CD4-positive, alpha-beta T cell (primary cell): ENCODE measurements at regions not wholly inside any gene's neighbourhood (a gene's known extent, or its start where the extent isn't known, plus 50 kb on each side); places are given as distances from the start of the nearest gene placed in this dataset.

Experiments used
- ATAC-seq: fragments of 200-7000 bp; cut with Tn5 transposase; one replicate; pipeline ENCODE4 v1.10.0; 2022; ENCODE audit warnings: mild to moderate bottlenecking; ENCODE audit not compliant: poor library complexity
- CTCF ChIA-PET: fragments of 350-600 bp; sonication (Branson Sonifier 250); formaldehyde crosslinking; loops from one replicate; lab custom pipeline; 2021; ENCODE audit warnings: antibody characterized with exemption, inconsistent platforms; lab: Charles Lee
- POLR2A ChIA-PET: fragments of 350-600 bp; sonication (Branson Sonifier 250); formaldehyde crosslinking; loops from one replicate; lab custom pipeline; 2021; ENCODE audit warnings: antibody characterized with exemption, inconsistent platforms; lab: Charles Lee
- DNase-seq, 14 experiments: peaks; one replicate each; pipeline ENCODE4 v3.0.0-alpha.2; 2013 to 2020; ENCODE audit warnings: mixed read lengths in 2 of 14
- H3K27ac ChIP-seq, 2 donors: one replicate each; pipeline versions ENCODE4 v1.5.1 to v1.7.0; 2013; ENCODE audit warnings: low read length in 2 of 2, low read depth in 1 of 2, mild to moderate bottlenecking in 1 of 2
- H3K27me3 ChIP-seq, 2 experiments: 1 replicate in 1 of 2; 2 replicates in 1 of 2; pipeline versions ENCODE4 v1.6.1 to v1.7.0; 2013; ENCODE audit warnings: low read length in 2 of 2, control low read depth in 1 of 2, mild to moderate bottlenecking in 1 of 2, moderate library complexity in 1 of 2; ENCODE audit not compliant: insufficient read depth in 2 of 2, control insufficient read depth in 1 of 2
- H3K36me3 ChIP-seq: one replicate; pipeline ENCODE4 v1.6.1; 2013; ENCODE audit warnings: low read length, control low read depth; ENCODE audit not compliant: insufficient read depth
- H3K4me1 ChIP-seq: one replicate; pipeline ENCODE4 v1.6.1; 2013; ENCODE audit warnings: low read length, control low read depth; ENCODE audit not compliant: insufficient read depth
- H3K4me3 ChIP-seq: one replicate; pipeline ENCODE4 v1.5.1; 2013; ENCODE audit warnings: mild to moderate bottlenecking, low read length, moderate library complexity
- H3K9me3 ChIP-seq, 2 experiments: 1 replicate in 1 of 2; 2 replicates in 1 of 2; pipeline versions ENCODE4 v1.6.1 to v1.7.0; 2013; ENCODE audit warnings: low read length in 2 of 2, mild to moderate bottlenecking in 2 of 2, control low read depth in 1 of 2, moderate library complexity in 1 of 2; ENCODE audit not compliant: control insufficient read depth in 1 of 2, insufficient read depth in 1 of 2
- H3K27ac Mint-ChIP-seq: one replicate; pipeline ENCODE4 v1.8.0; 2020; ENCODE audit warnings: mixed read lengths
- H3K27me3 Mint-ChIP-seq: one replicate; pipeline ENCODE4 v1.8.0; 2021; ENCODE audit warnings: mixed read lengths
- H3K36me3 Mint-ChIP-seq: one replicate; pipeline ENCODE4 v1.8.0; 2021; ENCODE audit warnings: low read depth, mixed read lengths
- H3K4me1 Mint-ChIP-seq: one replicate; pipeline ENCODE4 v1.8.0; 2021; ENCODE audit warnings: low read depth, mixed read lengths
- H3K4me3 Mint-ChIP-seq: one replicate; pipeline ENCODE4 v1.8.0; 2020; ENCODE audit warnings: mild to moderate bottlenecking, mixed read lengths
- H3K9me3 Mint-ChIP-seq: one replicate; pipeline ENCODE4 v1.8.0; 2020; ENCODE audit warnings: mixed read lengths
- CTCF ChIP-seq: fragments of 200-600 bp; IDR thresholded peaks from one replicate; pipeline ENCODE4 v1.8.0; 2022; ENCODE audit warnings: antibody characterized with exemption, mild to moderate bottlenecking
- intact Hi-C, 2 experiments: fragments of 100-400 bp; cut with DNase I in 1 of 2; cut with micrococcal nuclease in 1 of 2; formaldehyde crosslinking; loops; one replicate each; pipeline versions ENCODE4 v1.15.1 to v1.9.0; 2023 to 2025; cut with DNase I, micrococcal nuclease

- Histone ChIP-seq H3K27ac (no peak overlapping the region), H3K27me3 (no peaks in the 10 kb centered on the region), H3K4me3 (no peak overlapping the region), H3K4me1 (no peaks in the 10 kb centered on the region), H3K9me3 (peaks cover 0 to 12% of the 10 kb centered on the region in 2 experiments), H3K36me3 (no peaks in the 10 kb centered on the region)
- intact Hi-C loops = no loop called here
- Mint-ChIP-seq H3K27me3 (no peaks in the 10 kb centered on the region), H3K36me3 (no peaks in the 10 kb centered on the region), H3K4me1 (no peaks in the 10 kb centered on the region), H3K27ac (no peak overlapping the region), H3K4me3 (no peak overlapping the region), H3K9me3 (peaks cover 17% of the 10 kb centered on the region)
- CTCF ChIA-PET = no interaction called here
- POLR2A ChIA-PET = no interaction called here
- ATAC-seq (no peak), DNase-seq (no peak)
- no peak for TF ChIP-seq CTCF
These were observed 568.0 kb downstream of the POM121L12 start for GRCh38 chr7:53603461-53603860.

GRCh38 chr7:53604201-53604600, 568.8 kb downstream of the POM121L12 start:
- DNase-seq (no peak), ATAC-seq (no peak)
- H3K36me3 Mint-ChIP-seq = no peaks in the 10 kb centered on the region
- H3K9me3 Mint-ChIP-seq = peaks cover 17% of the 10 kb centered on the region
- no peak overlapping the region for H3K4me3 ChIP-seq
- TF ChIP-seq CTCF = no peak
- H3K27ac Mint-ChIP-seq = no peak overlapping the region
- ChIA-PET POLR2A (no interaction called here), CTCF (no interaction called here)
- H3K4me1 ChIP-seq = no peaks in the 10 kb centered on the region
- peaks cover 0 to 12% of the 10 kb centered on the region in 2 experiments for H3K9me3 ChIP-seq
- H3K36me3 ChIP-seq = no peaks in the 10 kb centered on the region
- no peaks in the 10 kb centered on the region for H3K27me3 Mint-ChIP-seq
- H3K27me3 ChIP-seq = no peaks in the 10 kb centered on the region
- intact Hi-C loops = no loop called here
- H3K4me3 Mint-ChIP-seq = no peak overlapping the region
- H3K27ac ChIP-seq = no peak overlapping the region
- no peaks in the 10 kb centered on the region for H3K4me1 Mint-ChIP-seq

- intact Hi-C loops = no loop called here
- POLR2A ChIA-PET = no interaction called here
- CTCF ChIA-PET = no interaction called here
- peaks cover 0 to 8% of the 10 kb centered on the region in 2 experiments for H3K9me3 ChIP-seq
- no peaks in the 10 kb centered on the region for H3K4me1 Mint-ChIP-seq
- H3K9me3 Mint-ChIP-seq = peaks cover 9% of the 10 kb centered on the region
- ATAC-seq = no peak
- no peaks in the 10 kb centered on the region for H3K27me3 ChIP-seq
- H3K27ac ChIP-seq = no peak overlapping the region
- no peak overlapping the region for H3K4me3 Mint-ChIP-seq
- no peak overlapping the region for H3K4me3 ChIP-seq
- no peak for DNase-seq
- H3K36me3 ChIP-seq = no peaks in the 10 kb centered on the region
- no peaks in the 10 kb centered on the region for H3K4me1 ChIP-seq
- no peak for TF ChIP-seq CTCF
- no peaks in the 10 kb centered on the region for H3K36me3 Mint-ChIP-seq
- no peaks in the 10 kb centered on the region for H3K27me3 Mint-ChIP-seq
- H3K27ac Mint-ChIP-seq = no peak overlapping the region
These were observed 572.5 kb downstream of the POM121L12 start for GRCh38 chr7:53607961-53608360.
